HepG2 (cell line): ENCODE measurements at regions not wholly inside any gene's neighbourhood (a gene's known extent, or its start where the extent isn't known, plus 50 kb on each side); places are given as distances from the start of the nearest gene placed in this dataset.

ENCODE experiments used
- ATAC-seq: fragments of 200-7000 bp; cut with Tn5 transposase; 3 replicates; pipeline ENCODE4 v1.9.1; 2020; ENCODE audit warnings: mild to moderate bottlenecking, moderate library complexity
- BruUV-seq: library from RNA; stranded (reverse); fragments of 400-500 nt; replicated peaks from 2 replicates; lab custom pipeline; 2021; lab: Mats Ljungman, UMichigan
- CTCF ChIA-PET: fragments of 300-600 bp; formaldehyde crosslinking; extraction: SDS; loops from one replicate; lab custom pipeline; 2021; ENCODE audit warnings: low total read pairs, inconsistent platforms, low intra/inter-chr PET ratio; lab: Yijun Ruan, JAX
- POLR2A ChIA-PET: fragments of 350-600 bp; sonication (Branson Sonifier 250); formaldehyde crosslinking; loops from one replicate; lab custom pipeline; 2020; ENCODE audit warnings: antibody characterized with exemption, inconsistent platforms; lab: Yijun Ruan, JAX
- DNase-seq: peaks from one replicate; pipeline ENCODE4 v3.0.0-alpha.2; 2015; ENCODE audit warnings: low spot score
- FAIRE-seq: peaks from 3 replicates; lab custom pipeline; 2011; peaks lifted over from hg19 to GRCh38; lab: Jason Lieb, UNC
- H2AFZ ChIP-seq: one replicate; pipeline ENCODE4 v1.6.1; 2011; ENCODE audit warnings: low read length, inconsistent platforms
- H3K27ac ChIP-seq: fragments of 300-600 bp; 3 replicates; pipeline ENCODE4 v1.8.0; 2011; ENCODE audit warnings: mixed run types, mild to moderate bottlenecking, mixed read lengths, low read length, inconsistent platforms; ENCODE audit not compliant: insufficient read depth; ENCODE audit errors: extremely low read length
- H3K27me3 ChIP-seq, 2 experiments: fragments of 200-600 bp in 1 of 2; 2 replicates in 1 of 2; 3 replicates in 1 of 2; pipeline versions ENCODE4 v1.6.0 to v1.8.0; 2011; ENCODE audit warnings: low read length in 2 of 2, mild to moderate bottlenecking in 2 of 2, moderate library complexity in 2 of 2, inconsistent platforms in 1 of 2; ENCODE audit not compliant: insufficient read depth in 2 of 2, control insufficient read depth in 1 of 2
- H3K36me3 ChIP-seq, 2 experiments: fragments of 200-600 bp in 1 of 2; replicated peaks in 1 of 2; 2 replicates in 1 of 2; 3 replicates in 1 of 2; pipeline versions ENCODE4 v1.5.1 to v1.8.0; 2011; ENCODE audit warnings: low read length in 2 of 2, inconsistent platforms in 1 of 2; ENCODE audit not compliant: insufficient read depth in 2 of 2, control insufficient read depth in 1 of 2
- H3K4me1 ChIP-seq: 2 replicates; pipeline ENCODE4 v1.5.1; 2012; ENCODE audit warnings: low read length, inconsistent platforms; ENCODE audit not compliant: insufficient read depth
- H3K4me2 ChIP-seq: 2 replicates; pipeline ENCODE4 v1.6.0; 2011; ENCODE audit warnings: low read depth, low read length, inconsistent platforms
- H3K4me3 ChIP-seq, 3 experiments: fragments of 200-600 bp in 1 of 3; sonication (generic), shearing (Covaris generic) in 1 of 3; replicated peaks in 1 of 3; 2 replicates each; pipeline ENCODE4 v1.5.1; 2011 to 2016; ENCODE audit warnings: low read length in 3 of 3, inconsistent platforms in 2 of 3, low read depth in 2 of 3, mild to moderate bottlenecking in 2 of 3, control low read depth in 1 of 3, mixed read lengths in 1 of 3; ENCODE audit not compliant: insufficient read depth in 1 of 3
- H3K79me2 ChIP-seq: one replicate; pipeline ENCODE4 v1.6.1; 2011; ENCODE audit warnings: low read length, inconsistent platforms; ENCODE audit not compliant: insufficient read depth
- H3K9ac ChIP-seq: 2 replicates; pipeline ENCODE4 v1.6.0; 2011; ENCODE audit warnings: mild to moderate bottlenecking, low read depth, low read length, inconsistent platforms; ENCODE audit not compliant: insufficient read depth
- H3K9me3 ChIP-seq: 2 replicates; pipeline ENCODE4 v1.5.1; 2012; ENCODE audit warnings: mild to moderate bottlenecking, low read length
- H4K20me1 ChIP-seq: 2 replicates; pipeline ENCODE4 v1.6.0; 2011; ENCODE audit warnings: inconsistent platforms, mild to moderate bottlenecking, low read length, moderate library complexity; ENCODE audit not compliant: insufficient read depth
- EEA1 ChIP-seq: sonication (generic); formaldehyde crosslinking; IDR thresholded peaks from 2 replicates; pipeline ENCODE4 v1.5.1; 2020; ENCODE audit warnings: mild to moderate bottlenecking, missing genetic modification reagents, borderline replicate concordance
- EP300 ChIP-seq, 3 experiments: sonication (generic) in 1 of 3; formaldehyde crosslinking in 1 of 3; IDR thresholded peaks; 2 replicates each; pipeline versions ENCODE4 v1.5.1 to v1.6.1; 2011 to 2020; ENCODE audit warnings: low read depth in 2 of 3, low read length in 2 of 3, borderline replicate concordance in 1 of 3, improper control_type of control experiment in 1 of 3, mild to moderate bottlenecking in 1 of 3, missing genetic modification reagents in 1 of 3, moderate library complexity in 1 of 3
- HCFC1 ChIP-seq: fragments of 150-350 bp; IDR thresholded peaks from 2 replicates; pipeline ENCODE4 v1.6.1; 2014; ENCODE audit warnings: low read depth, low read length
- HES4 ChIP-seq: sonication (generic); formaldehyde crosslinking; IDR thresholded peaks from 2 replicates; pipeline ENCODE4 v1.9.0; 2021; ENCODE audit warnings: mild to moderate bottlenecking, missing genetic modification reagents, borderline replicate concordance
- HOXD1 ChIP-seq: sonication (generic); formaldehyde crosslinking; IDR thresholded peaks from 2 replicates; pipeline ENCODE4 v1.5.0; 2020; ENCODE audit warnings: missing genetic modification reagents
- IKZF4 ChIP-seq: sonication (generic); formaldehyde crosslinking; IDR thresholded peaks from 2 replicates; pipeline ENCODE4 v1.5.1; 2020; ENCODE audit warnings: borderline replicate concordance, mild to moderate bottlenecking, low read depth, missing genetic modification reagents; ENCODE audit errors: not compliant biosample characterization
- IRX3 ChIP-seq: sonication (generic); formaldehyde crosslinking; IDR thresholded peaks from 2 replicates; pipeline ENCODE4 v1.8.1; 2023; ENCODE audit warnings: mild to moderate bottlenecking, low read depth, missing genetic modification reagents, borderline replicate concordance
- KAT8 ChIP-seq: IDR thresholded peaks from 2 replicates; pipeline ENCODE4 v1.6.1; 2016; ENCODE audit warnings: missing genetic modification reagents, missing compliant biosample characterization
- RFX5 ChIP-seq: IDR thresholded peaks from 2 replicates; pipeline ENCODE4 v1.6.1; 2011; ENCODE audit warnings: low read depth, low read length, improper control_type of control experiment
- SRSF9 ChIP-seq: fragments of 200-400 bp; formaldehyde crosslinking; IDR thresholded peaks from 2 replicates; pipeline ENCODE4 v1.6.1; 2018; ENCODE audit warnings: borderline replicate concordance, mild to moderate bottlenecking, low read depth, low read length; ENCODE audit not compliant: insufficient read depth, poor library complexity, severe bottlenecking
- TARDBP ChIP-seq: sonication (generic); formaldehyde crosslinking; IDR thresholded peaks from 2 replicates; pipeline ENCODE4 v1.8.0; 2022; ENCODE audit warnings: mild to moderate bottlenecking, missing genetic modification reagents
- ZHX1 ChIP-seq: sonication (generic); formaldehyde crosslinking; IDR thresholded peaks from 2 replicates; pipeline ENCODE4 v1.8.1; 2022; ENCODE audit warnings: low read depth, mild to moderate bottlenecking, missing genetic modification reagents
- ZSCAN29 ChIP-seq: sonication (generic); formaldehyde crosslinking; conservative IDR thresholded peaks from 2 replicates; pipeline ENCODE4 v1.4.0; 2020; ENCODE audit warnings: mild to moderate bottlenecking, missing genetic modification reagents
- WGBS: methylation state at CpG from one replicate; pipeline ENCODE4 v1.1.6; 2017; ENCODE audit warnings: low lambda C conversion rate; 5-methylcytosine and 5-hydroxymethylcytosine counted together
- in situ Hi-C: cut with HindIII; loops from 2 replicates; pipeline ENCODE4 v1.10.0; 2017; ENCODE audit warnings: low pct_unique_long_range_greater_than_20kb; ENCODE audit not compliant: extremely low pct_ligation_motif_present
- intact Hi-C: fragments of 100-400 bp; cut with micrococcal nuclease; formaldehyde crosslinking; loops from one replicate; pipeline ENCODE4 v1.10.0; 2022; ENCODE audit not compliant: unreplicated experiment
- TF ChIP-seq, protein P1 (sequence below): sonication (generic); formaldehyde crosslinking; IDR thresholded peaks from 2 replicates; pipeline ENCODE4 v1.5.0; 2020; ENCODE audit warnings: missing genetic modification reagents, mild to moderate bottlenecking, borderline replicate concordance
- TF ChIP-seq, protein P2 (sequence below): sonication (generic); formaldehyde crosslinking; IDR thresholded peaks from 2 replicates; pipeline ENCODE4 v1.5.0; 2020; ENCODE audit warnings: missing genetic modification reagents, mild to moderate bottlenecking, borderline replicate concordance
- TF ChIP-seq, protein P3 (sequence below): IDR thresholded peaks from 2 replicates; pipeline ENCODE4 v1.6.1; 2016; ENCODE audit warnings: low read depth
- TF ChIP-seq, protein P4 (sequence below), 2 experiments: fragments of 450-650 bp in 1 of 2; sonication (generic) in 1 of 2; formaldehyde crosslinking; IDR thresholded peaks; 2 replicates each; pipeline versions ENCODE4 v1.5.0 to v1.8.0; 2020 to 2022; ENCODE audit warnings: mild to moderate bottlenecking in 1 of 2, missing genetic modification reagents in 1 of 2

GRCh38 chr5:117131876-117132275 lies 557.3 kb upstream of the SEMA6A start (continued):
- TF ChIP-seq, protein P1, sequence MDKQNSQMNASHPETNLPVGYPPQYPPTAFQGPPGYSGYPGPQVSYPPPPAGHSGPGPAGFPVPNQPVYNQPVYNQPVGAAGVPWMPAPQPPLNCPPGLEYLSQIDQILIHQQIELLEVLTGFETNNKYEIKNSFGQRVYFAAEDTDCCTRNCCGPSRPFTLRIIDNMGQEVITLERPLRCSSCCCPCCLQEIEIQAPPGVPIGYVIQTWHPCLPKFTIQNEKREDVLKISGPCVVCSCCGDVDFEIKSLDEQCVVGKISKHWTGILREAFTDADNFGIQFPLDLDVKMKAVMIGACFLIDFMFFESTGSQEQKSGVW (CRISPR knock-in tag) = no peak
- TF ChIP-seq TARDBP (CRISPR knock-in tag) (no peak), ZSCAN29 (CRISPR knock-in tag) (no peak), EEA1 (no peak), HCFC1 (no peak), EP300 (IDR thresholded peaks at IDR 0.05; ENCODE audit: low read depth in 2 of 2, low read length in 2 of 2) (no peak), EP300 (CRISPR knock-in tag; IDR thresholded peaks at IDR 0.05; ENCODE audit: borderline replicate concordance) (no peak), SRSF9 (no peak), RFX5 (no peak)
- TF ChIP-seq, protein P2, sequence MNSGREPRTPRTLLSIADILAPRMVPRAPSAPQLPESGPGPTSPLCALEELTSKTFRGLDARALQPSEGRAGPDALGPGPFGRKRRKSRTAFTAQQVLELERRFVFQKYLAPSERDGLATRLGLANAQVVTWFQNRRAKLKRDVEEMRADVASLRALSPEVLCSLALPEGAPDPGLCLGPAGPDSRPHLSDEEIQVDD (CRISPR knock-in tag) = no peak
- TF ChIP-seq, protein P3, sequence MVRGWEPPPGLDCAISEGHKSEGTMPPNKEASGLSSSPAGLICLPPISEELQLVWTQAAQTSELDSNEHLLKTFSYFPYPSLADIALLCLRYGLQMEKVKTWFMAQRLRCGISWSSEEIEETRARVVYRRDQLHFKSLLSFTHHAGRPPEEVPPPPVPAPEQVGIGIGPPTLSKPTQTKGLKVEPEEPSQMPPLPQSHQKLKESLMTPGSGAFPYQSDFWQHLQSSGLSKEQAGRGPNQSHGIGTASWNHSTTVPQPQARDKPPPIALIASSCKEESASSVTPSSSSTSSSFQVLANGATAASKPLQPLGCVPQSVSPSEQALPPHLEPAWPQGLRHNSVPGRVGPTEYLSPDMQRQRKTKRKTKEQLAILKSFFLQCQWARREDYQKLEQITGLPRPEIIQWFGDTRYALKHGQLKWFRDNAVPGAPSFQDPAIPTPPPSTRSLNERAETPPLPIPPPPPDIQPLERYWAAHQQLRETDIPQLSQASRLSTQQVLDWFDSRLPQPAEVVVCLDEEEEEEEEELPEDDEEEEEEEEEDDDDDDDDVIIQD = no peak

GRCh38 chr5:117131048-117131679 lies 556.5 kb upstream of the SEMA6A start:
- Histone ChIP-seq H3K9me3 (no peaks in the 10 kb centered on the region), H3K4me1 (no peaks in the 10 kb centered on the region), H3K4me3 (no peak overlapping the region), H3K36me3 (no peaks in the 10 kb centered on the region), H2AFZ (no peak overlapping the region), H3K9ac (no peak overlapping the region), H3K27me3 (no peaks in the 10 kb centered on the region), H3K79me2 (no peaks in the 10 kb centered on the region), H3K4me2 (no peak overlapping the region), H4K20me1 (no peaks in the 10 kb centered on the region), H3K27ac (no peak overlapping the region)
- in situ Hi-C loops = no loop called here
- ATAC-seq (no peak), FAIRE-seq (no peak), DNase-seq (no peak)
- 3% methylated on average over 3 of the region's 3 CpGs for WGBS
- no TSS peak for BruUV-seq
- ChIA-PET CTCF (no interaction called here), POLR2A (no interaction called here)
- intact Hi-C loops = no loop called here
- TF ChIP-seq KAT8 (CRISPR knock-in tag) (no peak), IRX3 (CRISPR knock-in tag) (no peak), HOXD1 (CRISPR knock-in tag) (no peak), HES4 (CRISPR knock-in tag) (no peak), ZHX1 (CRISPR knock-in tag) (no peak), IKZF4 (CRISPR knock-in tag) (no peak)
- TF ChIP-seq, protein P4, sequence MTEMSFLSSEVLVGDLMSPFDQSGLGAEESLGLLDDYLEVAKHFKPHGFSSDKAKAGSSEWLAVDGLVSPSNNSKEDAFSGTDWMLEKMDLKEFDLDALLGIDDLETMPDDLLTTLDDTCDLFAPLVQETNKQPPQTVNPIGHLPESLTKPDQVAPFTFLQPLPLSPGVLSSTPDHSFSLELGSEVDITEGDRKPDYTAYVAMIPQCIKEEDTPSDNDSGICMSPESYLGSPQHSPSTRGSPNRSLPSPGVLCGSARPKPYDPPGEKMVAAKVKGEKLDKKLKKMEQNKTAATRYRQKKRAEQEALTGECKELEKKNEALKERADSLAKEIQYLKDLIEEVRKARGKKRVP (CRISPR knock-in tag; IDR thresholded peaks at IDR 0.05) = no peak
